SK-N-SH (cell line): ENCODE measurements at regions not wholly inside any gene's neighbourhood (a gene's known extent, or its start where the extent isn't known, plus 50 kb on each side); places are given as distances from the start of the nearest gene placed in this dataset.

Experiments
- CTCF ChIP-seq: fragments of 200-600 bp; sonication (generic); IDR thresholded peaks from 2 replicates; pipeline ENCODE4 v1.6.1; 2017; ENCODE audit warnings: antibody characterized with exemption, mild to moderate bottlenecking, moderate library complexity
- MAX ChIP-seq: IDR thresholded peaks from 2 replicates; pipeline ENCODE4 v1.4.0; 2012; ENCODE audit warnings: low read depth
- POLR2AphosphoS5 ChIP-seq: IDR thresholded peaks from 2 replicates; pipeline ENCODE4 v1.6.1; 2012; ENCODE audit warnings: low read depth, low read length
- ZBTB33 ChIP-seq: IDR thresholded peaks from 2 replicates; pipeline ENCODE4 v1.4.0; 2012; ENCODE audit warnings: low read depth, borderline replicate concordance

GRCh38 chr18:27395752-27396151 is 210.6 kb upstream of the CHST9 start:
- no peak for TF ChIP-seq CTCF
- TF ChIP-seq MAX = no peak
- no peak for TF ChIP-seq POLR2AphosphoS5
- TF ChIP-seq ZBTB33 = no peak
